Liver (tissue), 8 donors: ENCODE measurements at regions not wholly inside any gene's neighbourhood (a gene's known extent, or its start where the extent isn't known, plus 50 kb on each side); places are given as distances from the start of the nearest gene placed in this dataset.

Experiments
- DNase-seq: peaks from one replicate; pipeline ENCODE4 v3.0.0-alpha.2; 2017; ENCODE audit warnings: low spot score
- H3K27ac ChIP-seq, 2 donors: one replicate each; pipeline ENCODE4 v1.7.0; 2013; ENCODE audit warnings: inconsistent platforms in 2 of 2, low read length in 2 of 2, control low read depth in 1 of 2, low read depth in 1 of 2, mild to moderate bottlenecking in 1 of 2
- H3K27me3 ChIP-seq, 4 donors: one replicate each; pipeline versions ENCODE4 v1.6.1 to v1.7.0; 2013; ENCODE audit warnings: low read length in 3 of 4, inconsistent platforms in 1 of 4, mild to moderate bottlenecking in 1 of 4, moderate library complexity in 1 of 4; ENCODE audit not compliant: control insufficient read depth in 4 of 4, insufficient read depth in 4 of 4
- H3K36me3 ChIP-seq, 4 donors: one replicate each; pipeline versions ENCODE4 v1.6.1 to v1.7.0; 2013; ENCODE audit warnings: low read length in 3 of 4, mild to moderate bottlenecking in 3 of 4, low read depth in 1 of 4, moderate library complexity in 1 of 4; ENCODE audit not compliant: control insufficient read depth in 4 of 4, insufficient read depth in 3 of 4
- H3K4me1 ChIP-seq, 4 donors: one replicate each; pipeline versions ENCODE4 v1.6.1 to v1.7.0; 2013; ENCODE audit warnings: low read length in 3 of 4, mild to moderate bottlenecking in 3 of 4, moderate library complexity in 1 of 4; ENCODE audit not compliant: control insufficient read depth in 4 of 4, insufficient read depth in 4 of 4
- H3K4me3 ChIP-seq, 3 donors: one replicate each; pipeline versions ENCODE4 v1.6.1 to v1.7.0; 2013; ENCODE audit warnings: low read length in 3 of 3, control low read depth in 1 of 3, low read depth in 1 of 3, mild to moderate bottlenecking in 1 of 3
- H3K9ac ChIP-seq, 2 donors: one replicate each; pipeline ENCODE4 v1.7.0; 2013; ENCODE audit warnings: low read length in 2 of 2, mild to moderate bottlenecking in 2 of 2, moderate library complexity in 2 of 2, control low read depth in 1 of 2, low read depth in 1 of 2
- H3K9me3 ChIP-seq, 4 donors: one replicate each; pipeline versions ENCODE4 v1.6.1 to v1.7.0; 2013; ENCODE audit warnings: low read length in 3 of 4; ENCODE audit not compliant: control insufficient read depth in 4 of 4
- EGR1 ChIP-seq, 2 donors: IDR thresholded peaks; 2 replicates each; pipeline ENCODE4 v1.6.1; 2016 to 2018; ENCODE audit warnings: antibody characterized with exemption in 2 of 2, low read depth in 2 of 2
- GABPA ChIP-seq, 2 donors: IDR thresholded peaks in 1 of 2; conservative IDR thresholded peaks in 1 of 2; 2 replicates each; pipeline ENCODE4 v1.6.1; 2016; ENCODE audit warnings: antibody characterized with exemption in 2 of 2, mild to moderate bottlenecking in 1 of 2, moderate library complexity in 1 of 2
- HNF4A ChIP-seq, 2 donors: conservative IDR thresholded peaks; 2 replicates each; pipeline ENCODE4 v1.6.1; 2016; ENCODE audit warnings: antibody characterized with exemption in 2 of 2, mild to moderate bottlenecking in 2 of 2
- NR2F2 ChIP-seq: IDR thresholded peaks from 2 replicates; pipeline ENCODE4 v1.6.1; 2016; ENCODE audit warnings: antibody characterized with exemption
- RXRA ChIP-seq, 2 donors: IDR thresholded peaks; 2 replicates each; pipeline ENCODE4 v1.6.1; 2017 to 2018; ENCODE audit warnings: antibody characterized with exemption in 2 of 2, mild to moderate bottlenecking in 1 of 2
- SP1 ChIP-seq: IDR thresholded peaks from 2 replicates; pipeline ENCODE4 v1.6.1; 2018; ENCODE audit warnings: antibody characterized with exemption, mild to moderate bottlenecking
- TAF1 ChIP-seq: conservative IDR thresholded peaks from 2 replicates; pipeline ENCODE4 v1.6.1; 2016; ENCODE audit warnings: antibody characterized with exemption, mild to moderate bottlenecking
- YY1 ChIP-seq: IDR thresholded peaks from 2 replicates; pipeline ENCODE4 v1.6.1; 2016; ENCODE audit warnings: antibody characterized with exemption, mild to moderate bottlenecking
- WGBS: extraction: QIAGEN DNeasy Blood & Tissue Kit; methylation state at CpG from one replicate; pipeline ENCODE4 v1.1.7; 2013; 5-methylcytosine and 5-hydroxymethylcytosine counted together
- TF ChIP-seq, protein P1 (sequence below): IDR thresholded peaks from 2 replicates; pipeline ENCODE4 v1.6.1; 2016; ENCODE audit warnings: antibody characterized with exemption, mild to moderate bottlenecking
- TF ChIP-seq, protein P2 (sequence below): IDR thresholded peaks from 2 replicates; pipeline ENCODE4 v1.6.1; 2016; ENCODE audit warnings: antibody characterized with exemption
- TF ChIP-seq, protein P3 (sequence below): fragments of 150-350 bp; IDR thresholded peaks from 2 replicates; pipeline ENCODE4 v1.5.1; 2017; ENCODE audit warnings: improper control_type of control experiment, low read depth, low read length; ENCODE audit not compliant: missing input control
- TF ChIP-seq, protein P4 (sequence below): IDR thresholded peaks from 2 replicates; pipeline ENCODE4 v1.6.1; 2016; ENCODE audit warnings: antibody characterized with exemption
- donor health status: healthy.
- donor health status: healthy.
- donor health status: healthy.
- donor health status: healthy.
- donor health status: healthy.

DNA sequence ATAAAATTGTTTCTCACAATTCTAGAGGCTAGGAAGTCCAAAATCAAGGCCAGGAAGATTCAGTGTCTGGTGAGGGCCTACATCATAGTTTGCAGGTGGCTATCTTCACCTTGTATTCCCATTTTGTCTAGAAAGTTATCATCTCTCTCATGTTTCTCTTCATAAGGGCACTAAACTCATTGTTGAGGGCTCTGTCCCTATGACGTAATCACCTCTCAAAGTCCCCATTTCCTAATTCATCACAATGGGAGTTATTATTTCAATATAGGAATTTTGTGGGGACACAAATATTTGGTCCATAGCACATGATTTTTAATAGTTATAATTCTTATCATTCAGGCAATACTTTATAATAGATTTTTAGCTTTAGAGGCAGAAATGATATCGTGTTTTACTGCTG, 1509.2 kb upstream of the SEL1L start (continued):
- TF ChIP-seq, protein P1, sequence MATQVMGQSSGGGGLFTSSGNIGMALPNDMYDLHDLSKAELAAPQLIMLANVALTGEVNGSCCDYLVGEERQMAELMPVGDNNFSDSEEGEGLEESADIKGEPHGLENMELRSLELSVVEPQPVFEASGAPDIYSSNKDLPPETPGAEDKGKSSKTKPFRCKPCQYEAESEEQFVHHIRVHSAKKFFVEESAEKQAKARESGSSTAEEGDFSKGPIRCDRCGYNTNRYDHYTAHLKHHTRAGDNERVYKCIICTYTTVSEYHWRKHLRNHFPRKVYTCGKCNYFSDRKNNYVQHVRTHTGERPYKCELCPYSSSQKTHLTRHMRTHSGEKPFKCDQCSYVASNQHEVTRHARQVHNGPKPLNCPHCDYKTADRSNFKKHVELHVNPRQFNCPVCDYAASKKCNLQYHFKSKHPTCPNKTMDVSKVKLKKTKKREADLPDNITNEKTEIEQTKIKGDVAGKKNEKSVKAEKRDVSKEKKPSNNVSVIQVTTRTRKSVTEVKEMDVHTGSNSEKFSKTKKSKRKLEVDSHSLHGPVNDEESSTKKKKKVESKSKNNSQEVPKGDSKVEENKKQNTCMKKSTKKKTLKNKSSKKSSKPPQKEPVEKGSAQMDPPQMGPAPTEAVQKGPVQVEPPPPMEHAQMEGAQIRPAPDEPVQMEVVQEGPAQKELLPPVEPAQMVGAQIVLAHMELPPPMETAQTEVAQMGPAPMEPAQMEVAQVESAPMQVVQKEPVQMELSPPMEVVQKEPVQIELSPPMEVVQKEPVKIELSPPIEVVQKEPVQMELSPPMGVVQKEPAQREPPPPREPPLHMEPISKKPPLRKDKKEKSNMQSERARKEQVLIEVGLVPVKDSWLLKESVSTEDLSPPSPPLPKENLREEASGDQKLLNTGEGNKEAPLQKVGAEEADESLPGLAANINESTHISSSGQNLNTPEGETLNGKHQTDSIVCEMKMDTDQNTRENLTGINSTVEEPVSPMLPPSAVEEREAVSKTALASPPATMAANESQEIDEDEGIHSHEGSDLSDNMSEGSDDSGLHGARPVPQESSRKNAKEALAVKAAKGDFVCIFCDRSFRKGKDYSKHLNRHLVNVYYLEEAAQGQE: no peak
- TF ChIP-seq RXRA (IDR thresholded peaks at IDR 0.05): no peak
- TF ChIP-seq TAF1: no peak
- no peak for TF ChIP-seq NR2F2
- TF ChIP-seq GABPA (IDR thresholded peaks at IDR 0.05 in 1 of 2, conservative IDR thresholded peaks at IDR 0.05 in 1 of 2): no peak
- TF ChIP-seq YY1: no peak
- TF ChIP-seq EGR1 (IDR thresholded peaks at IDR 0.05; ENCODE audit: low read depth in 2 of 2): no peak
- TF ChIP-seq, protein P2, sequence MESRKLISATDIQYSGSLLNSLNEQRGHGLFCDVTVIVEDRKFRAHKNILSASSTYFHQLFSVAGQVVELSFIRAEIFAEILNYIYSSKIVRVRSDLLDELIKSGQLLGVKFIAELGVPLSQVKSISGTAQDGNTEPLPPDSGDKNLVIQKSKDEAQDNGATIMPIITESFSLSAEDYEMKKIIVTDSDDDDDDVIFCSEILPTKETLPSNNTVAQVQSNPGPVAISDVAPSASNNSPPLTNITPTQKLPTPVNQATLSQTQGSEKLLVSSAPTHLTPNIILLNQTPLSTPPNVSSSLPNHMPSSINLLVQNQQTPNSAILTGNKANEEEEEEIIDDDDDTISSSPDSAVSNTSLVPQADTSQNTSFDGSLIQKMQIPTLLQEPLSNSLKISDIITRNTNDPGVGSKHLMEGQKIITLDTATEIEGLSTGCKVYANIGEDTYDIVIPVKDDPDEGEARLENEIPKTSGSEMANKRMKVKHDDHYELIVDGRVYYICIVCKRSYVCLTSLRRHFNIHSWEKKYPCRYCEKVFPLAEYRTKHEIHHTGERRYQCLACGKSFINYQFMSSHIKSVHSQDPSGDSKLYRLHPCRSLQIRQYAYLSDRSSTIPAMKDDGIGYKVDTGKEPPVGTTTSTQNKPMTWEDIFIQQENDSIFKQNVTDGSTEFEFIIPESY: no peak

DNA sequence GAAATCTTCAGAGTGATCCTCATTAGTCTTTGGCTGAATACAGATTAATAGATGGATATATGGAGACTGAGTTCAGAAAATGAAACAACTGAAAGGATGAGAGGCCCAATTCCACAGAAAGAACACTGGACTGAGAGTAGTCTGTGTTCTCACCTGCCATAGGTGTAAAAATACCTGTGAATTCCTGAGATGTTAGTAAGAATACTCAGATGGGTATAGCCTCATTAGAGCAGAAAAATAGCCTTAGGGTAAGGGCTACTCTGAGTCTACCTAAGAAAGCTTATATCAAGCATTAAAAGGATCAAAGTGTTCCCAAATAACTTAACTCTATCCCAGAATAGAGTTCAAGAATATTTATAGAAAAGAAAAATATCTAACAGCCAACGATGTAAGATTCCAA, 1510.3 kb upstream of the SEL1L start:
- Histone ChIP-seq H3K9ac (no peak overlapping the region), H3K4me3 (no peak overlapping the region), H3K36me3 (no peaks in the 10 kb centered on the region), H3K27ac (no peak overlapping the region), H3K9me3 (peaks cover 0 to 7% (median 1%) of the 10 kb centered on the region in 4 donors), H3K27me3 (peaks cover 0 to 3% (median 1%) of the 10 kb centered on the region in 4 donors), H3K4me1 (no peaks in the 10 kb centered on the region)
- WGBS: 73% methylated on average over 1 of the region's 1 CpG
- DNase-seq: no peak
- TF ChIP-seq SP1 (no peak), HNF4A (conservative IDR thresholded peaks at IDR 0.05) (no peak), GABPA (IDR thresholded peaks at IDR 0.05 in 1 of 2, conservative IDR thresholded peaks at IDR 0.05 in 1 of 2) (no peak)
- TF ChIP-seq, protein P3, sequence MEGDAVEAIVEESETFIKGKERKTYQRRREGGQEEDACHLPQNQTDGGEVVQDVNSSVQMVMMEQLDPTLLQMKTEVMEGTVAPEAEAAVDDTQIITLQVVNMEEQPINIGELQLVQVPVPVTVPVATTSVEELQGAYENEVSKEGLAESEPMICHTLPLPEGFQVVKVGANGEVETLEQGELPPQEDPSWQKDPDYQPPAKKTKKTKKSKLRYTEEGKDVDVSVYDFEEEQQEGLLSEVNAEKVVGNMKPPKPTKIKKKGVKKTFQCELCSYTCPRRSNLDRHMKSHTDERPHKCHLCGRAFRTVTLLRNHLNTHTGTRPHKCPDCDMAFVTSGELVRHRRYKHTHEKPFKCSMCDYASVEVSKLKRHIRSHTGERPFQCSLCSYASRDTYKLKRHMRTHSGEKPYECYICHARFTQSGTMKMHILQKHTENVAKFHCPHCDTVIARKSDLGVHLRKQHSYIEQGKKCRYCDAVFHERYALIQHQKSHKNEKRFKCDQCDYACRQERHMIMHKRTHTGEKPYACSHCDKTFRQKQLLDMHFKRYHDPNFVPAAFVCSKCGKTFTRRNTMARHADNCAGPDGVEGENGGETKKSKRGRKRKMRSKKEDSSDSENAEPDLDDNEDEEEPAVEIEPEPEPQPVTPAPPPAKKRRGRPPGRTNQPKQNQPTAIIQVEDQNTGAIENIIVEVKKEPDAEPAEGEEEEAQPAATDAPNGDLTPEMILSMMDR: no peak
- TF ChIP-seq, protein P4, sequence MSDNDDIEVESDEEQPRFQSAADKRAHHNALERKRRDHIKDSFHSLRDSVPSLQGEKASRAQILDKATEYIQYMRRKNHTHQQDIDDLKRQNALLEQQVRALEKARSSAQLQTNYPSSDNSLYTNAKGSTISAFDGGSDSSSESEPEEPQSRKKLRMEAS: no peak
- TF ChIP-seq, protein P2: no peak
